ENCODE measurements at regions not wholly inside any gene's neighbourhood (a gene's known extent, or its start where the extent isn't known, plus 50 kb on each side); places are given as distances from the start of the nearest gene placed in this dataset.
"Not testable (repeated sequence)": the region's sequence is repeated elsewhere in the genome, so short reads cannot be mapped to it uniquely, and the experiment has no call there.

- POLR2A ChIA-PET; CTCF ChIA-PET; H3K4me3 Mint-ChIP-seq; H3K4me1 Mint-ChIP-seq (ENCODE audit: low read depth); H3K27ac Mint-ChIP-seq; DNase-seq; ATAC-seq; H3K27me3 Mint-ChIP-seq (ENCODE audit: low read depth); H3K9me3 Mint-ChIP-seq (ENCODE audit: insufficient read depth); H3K36me3 Mint-ChIP-seq (ENCODE audit: low read depth): not testable (repeated sequence)
These were observed 64.0 kb downstream of the OR4F15 start for GRCh38 chr15:101876031-101876430.

- H3K27ac Mint-ChIP-seq; POLR2A ChIA-PET; H3K4me3 Mint-ChIP-seq; H3K27me3 Mint-ChIP-seq (ENCODE audit: low read depth); DNase-seq; ATAC-seq; H3K9me3 Mint-ChIP-seq (ENCODE audit: insufficient read depth); H3K36me3 Mint-ChIP-seq (ENCODE audit: low read depth); H3K4me1 Mint-ChIP-seq (ENCODE audit: low read depth); CTCF ChIA-PET: not testable (repeated sequence)
These were observed 65.6 kb downstream of the OR4F15 start for GRCh38 chr15:101877649-101878048.

GRCh38 chr15:101912349-101913287 is 100.6 kb downstream of the OR4F15 start:
- DNase-seq; H3K9me3 Mint-ChIP-seq (ENCODE audit: insufficient read depth); CTCF ChIA-PET; POLR2A ChIA-PET; H3K27ac Mint-ChIP-seq; H3K4me1 Mint-ChIP-seq (ENCODE audit: low read depth); H3K36me3 Mint-ChIP-seq (ENCODE audit: low read depth); H3K27me3 Mint-ChIP-seq (ENCODE audit: low read depth); H3K4me3 Mint-ChIP-seq; ATAC-seq: not testable (repeated sequence)

GRCh38 chr15:101924554-101924953 is 112.6 kb downstream of the OR4F15 start:
- H3K4me3 Mint-ChIP-seq; H3K27me3 Mint-ChIP-seq (ENCODE audit: low read depth); POLR2A ChIA-PET; H3K27ac Mint-ChIP-seq; DNase-seq; ATAC-seq; H3K4me1 Mint-ChIP-seq (ENCODE audit: low read depth); H3K36me3 Mint-ChIP-seq (ENCODE audit: low read depth); H3K9me3 Mint-ChIP-seq (ENCODE audit: insufficient read depth); CTCF ChIA-PET: not testable (repeated sequence)

- DNase-seq; POLR2A ChIA-PET; H3K9me3 Mint-ChIP-seq (ENCODE audit: insufficient read depth); CTCF ChIA-PET; H3K36me3 Mint-ChIP-seq (ENCODE audit: low read depth); H3K4me1 Mint-ChIP-seq (ENCODE audit: low read depth); H3K27ac Mint-ChIP-seq; ATAC-seq; H3K4me3 Mint-ChIP-seq; H3K27me3 Mint-ChIP-seq (ENCODE audit: low read depth): not testable (repeated sequence)
These were observed 122.5 kb downstream of the OR4F15 start for GRCh38 chr15:101934506-101934905.

GRCh38 chr15:101937362-101937761 is 125.4 kb downstream of the OR4F15 start:
- H3K4me3 Mint-ChIP-seq; CTCF ChIA-PET; POLR2A ChIA-PET; H3K27me3 Mint-ChIP-seq (ENCODE audit: low read depth); ATAC-seq; H3K4me1 Mint-ChIP-seq (ENCODE audit: low read depth); DNase-seq; H3K27ac Mint-ChIP-seq; H3K36me3 Mint-ChIP-seq (ENCODE audit: low read depth); H3K9me3 Mint-ChIP-seq (ENCODE audit: insufficient read depth): not testable (repeated sequence)

GRCh38 chr15:101938555-101938954 is 126.6 kb downstream of the OR4F15 start:
- H3K4me3 Mint-ChIP-seq; H3K27ac Mint-ChIP-seq; H3K27me3 Mint-ChIP-seq (ENCODE audit: low read depth); POLR2A ChIA-PET; DNase-seq; H3K36me3 Mint-ChIP-seq (ENCODE audit: low read depth); H3K9me3 Mint-ChIP-seq (ENCODE audit: insufficient read depth); H3K4me1 Mint-ChIP-seq (ENCODE audit: low read depth); ATAC-seq; CTCF ChIA-PET: not testable (repeated sequence)

- CTCF ChIA-PET; H3K27me3 Mint-ChIP-seq (ENCODE audit: low read depth); H3K4me1 Mint-ChIP-seq (ENCODE audit: low read depth); DNase-seq; H3K9me3 Mint-ChIP-seq (ENCODE audit: insufficient read depth); ATAC-seq; H3K27ac Mint-ChIP-seq; H3K36me3 Mint-ChIP-seq (ENCODE audit: low read depth); POLR2A ChIA-PET; H3K4me3 Mint-ChIP-seq: not testable (repeated sequence)
These were observed 133.9 kb downstream of the OR4F15 start for GRCh38 chr15:101945896-101946295.

- CTCF ChIA-PET; DNase-seq; H3K27ac Mint-ChIP-seq; H3K27me3 Mint-ChIP-seq (ENCODE audit: low read depth); H3K9me3 Mint-ChIP-seq (ENCODE audit: insufficient read depth); H3K4me3 Mint-ChIP-seq; H3K4me1 Mint-ChIP-seq (ENCODE audit: low read depth); ATAC-seq; H3K36me3 Mint-ChIP-seq (ENCODE audit: low read depth); POLR2A ChIA-PET: not testable (repeated sequence)
These were observed 136.5 kb downstream of the OR4F15 start for GRCh38 chr15:101948491-101949010.

GRCh38 chr15:101949380-101950065 is 137.5 kb downstream of the OR4F15 start:
- H3K36me3 Mint-ChIP-seq (ENCODE audit: low read depth); POLR2A ChIA-PET; ATAC-seq; H3K9me3 Mint-ChIP-seq (ENCODE audit: insufficient read depth); H3K4me3 Mint-ChIP-seq; H3K4me1 Mint-ChIP-seq (ENCODE audit: low read depth); DNase-seq; H3K27ac Mint-ChIP-seq; CTCF ChIA-PET: not testable (repeated sequence)
- peaks cover 12% of the 10 kb centered on the region for H3K27me3 Mint-ChIP-seq (ENCODE audit: low read depth)

- H3K4me3 Mint-ChIP-seq; ATAC-seq; POLR2A ChIA-PET; H3K27me3 Mint-ChIP-seq (ENCODE audit: low read depth); H3K9me3 Mint-ChIP-seq (ENCODE audit: insufficient read depth); H3K27ac Mint-ChIP-seq; DNase-seq; CTCF ChIA-PET; H3K4me1 Mint-ChIP-seq (ENCODE audit: low read depth); H3K36me3 Mint-ChIP-seq (ENCODE audit: low read depth): not testable (repeated sequence)
These were observed 142.0 kb downstream of the OR4F15 start for GRCh38 chr15:101953993-101954392.

GRCh38 chr15:101955840-101956239 is 143.8 kb downstream of the OR4F15 start:
- ATAC-seq; H3K4me3 Mint-ChIP-seq; H3K27ac Mint-ChIP-seq; H3K27me3 Mint-ChIP-seq (ENCODE audit: low read depth); H3K4me1 Mint-ChIP-seq (ENCODE audit: low read depth); CTCF ChIA-PET; POLR2A ChIA-PET; H3K9me3 Mint-ChIP-seq (ENCODE audit: insufficient read depth); H3K36me3 Mint-ChIP-seq (ENCODE audit: low read depth); DNase-seq: not testable (repeated sequence)
